Erythroblast (primary cell): ENCODE measurements at regions not wholly inside any gene's neighbourhood (a gene's known extent, or its start where the extent isn't known, plus 50 kb on each side); places are given as distances from the start of the nearest gene placed in this dataset.

ENCODE experiments used
- GATA1 ChIP-seq: IDR thresholded peaks from 2 replicates; pipeline ENCODE4 v1.6.1; 2011; ENCODE audit warnings: low read depth, mild to moderate bottlenecking, control low read depth, low read length, moderate library complexity
- POLR2A ChIP-seq: IDR thresholded peaks from 2 replicates; pipeline ENCODE4 v1.6.1; 2011; ENCODE audit warnings: mild to moderate bottlenecking, low read length

GRCh38 chr2:22043784-22044183 lies 920.0 kb downstream of the TDRD15 start:
- TF ChIP-seq POLR2A (no peak), GATA1 (no peak)
